HEK293T (cell line): ENCODE measurements at regions not wholly inside any gene's neighbourhood (a gene's known extent, or its start where the extent isn't known, plus 50 kb on each side); places are given as distances from the start of the nearest gene placed in this dataset.

Experiments
- FOXM1 ChIP-seq: fragments of 450-650 bp; IDR thresholded peaks from 2 replicates; pipeline ENCODE4 v1.6.1; 2017; ENCODE audit warnings: mild to moderate bottlenecking, borderline replicate concordance
- L3MBTL2 ChIP-seq: fragments of 450-650 bp; conservative IDR thresholded peaks from 2 replicates; pipeline ENCODE4 v1.6.1; 2016; ENCODE audit warnings: mild to moderate bottlenecking
- LEF1 ChIP-seq: fragments of 450-650 bp; IDR thresholded peaks from 2 replicates; pipeline ENCODE4 v1.6.1; 2017; ENCODE audit warnings: mild to moderate bottlenecking, borderline replicate concordance
- SP1 ChIP-seq: fragments of 450-650 bp; IDR thresholded peaks from 2 replicates; pipeline ENCODE4 v1.6.1; 2017
- ZNF384 ChIP-seq: fragments of 450-650 bp; IDR thresholded peaks from 2 replicates; pipeline ENCODE4 v1.6.1; 2016

GRCh38 chr12:40586823-40587222 lies 105.4 kb upstream of the CNTN1 start:
- TF ChIP-seq L3MBTL2 (no peak), LEF1 (no peak), SP1 (no peak), ZNF384 (no peak), FOXM1 (no peak)
